Stimulated activated CD4-positive, alpha-beta T cell treated with anti-CD3 and anti-CD28 coated beads, Interleukin-2, amount 100 ng/mL, for 48 hours (primary cell): ENCODE measurements at regions not wholly inside any gene's neighbourhood (a gene's known extent, or its start where the extent isn't known, plus 50 kb on each side); places are given as distances from the start of the nearest gene placed in this dataset.

ENCODE experiments used
- DNase-seq, 2 donors: peaks; one replicate each; pipeline ENCODE4 v3.0.0-alpha.2; 2020

- no peak for DNase-seq
Measured at GRCh38 chrX:98398542-98398941, 1514.8 kb downstream of the RPA4 start.

- DNase-seq = no peak
Measured at GRCh38 chrX:98405376-98405775, 1521.7 kb downstream of the RPA4 start.

- no peak for DNase-seq
Measured at GRCh38 chrX:98407584-98407983, 1523.9 kb downstream of the RPA4 start.

GRCh38 chrX:98409867-98410266 is 1526.2 kb downstream of the RPA4 start:
- DNase-seq = no peak

- no peak for DNase-seq
Measured at GRCh38 chrX:98412058-98412457, 1528.3 kb downstream of the RPA4 start.

GRCh38 chrX:98422536-98422935 is 1538.8 kb downstream of the RPA4 start:
- DNase-seq = no peak

- DNase-seq = no peak
Measured at GRCh38 chrX:98432413-98432812, 1548.7 kb downstream of the RPA4 start.

GRCh38 chrX:98448524-98448923 is 1564.8 kb downstream of the RPA4 start:
- DNase-seq = no peak

- no peak for DNase-seq
Measured at GRCh38 chrX:98452456-98452855, 1568.7 kb downstream of the RPA4 start.

- no peak for DNase-seq
Measured at GRCh38 chrX:98459669-98460068, 1576.0 kb downstream of the RPA4 start.

- DNase-seq = no peak
Measured at GRCh38 chrX:98480606-98481005, 1596.9 kb downstream of the RPA4 start.

- no peak for DNase-seq
Measured at GRCh38 chrX:98481636-98482035, 1597.9 kb downstream of the RPA4 start.

GRCh38 chrX:98490670-98491069 is 1607.0 kb downstream of the RPA4 start:
- DNase-seq = no peak

GRCh38 chrX:98501426-98501825 is 1617.7 kb downstream of the RPA4 start:
- no peak for DNase-seq

- no peak for DNase-seq
Measured at GRCh38 chrX:98506907-98507306, 1623.2 kb downstream of the RPA4 start.

GRCh38 chrX:98514032-98514431 is 1630.3 kb downstream of the RPA4 start:
- DNase-seq = no peak

GRCh38 chrX:98516120-98516519 is 1632.4 kb downstream of the RPA4 start:
- no peak for DNase-seq

- DNase-seq = no peak
Measured at GRCh38 chrX:98523026-98523425, 1639.3 kb downstream of the RPA4 start.

GRCh38 chrX:98523521-98523920 is 1639.8 kb downstream of the RPA4 start:
- DNase-seq = no peak

GRCh38 chrX:98548519-98548918 is 1664.8 kb downstream of the RPA4 start:
- no peak for DNase-seq

GRCh38 chrX:98568795-98569194 is 1685.1 kb downstream of the RPA4 start:
- no peak for DNase-seq

- no peak for DNase-seq
Measured at GRCh38 chrX:98605941-98606340, 1722.2 kb downstream of the RPA4 start.

GRCh38 chrX:98607739-98608138 is 1724.0 kb downstream of the RPA4 start:
- no peak for DNase-seq

- no peak for DNase-seq
Measured at GRCh38 chrX:98627645-98628044, 1743.9 kb downstream of the RPA4 start.

- DNase-seq = no peak
Measured at GRCh38 chrX:98637451-98637850, 1753.7 kb downstream of the RPA4 start.

GRCh38 chrX:98646351-98646750 is 1762.6 kb downstream of the RPA4 start:
- DNase-seq = no peak
